Kidney epithelial cell (primary cell): ENCODE measurements at regions not wholly inside any gene's neighbourhood (a gene's known extent, or its start where the extent isn't known, plus 50 kb on each side); places are given as distances from the start of the nearest gene placed in this dataset.
"Not testable (repeated sequence)": the region's sequence is repeated elsewhere in the genome, so short reads cannot be mapped to it uniquely, and the experiment has no call there.

Source experiments
- DNase-seq: peaks from one replicate; pipeline ENCODE4 v3.0.0-alpha.2; 2010; ENCODE audit warnings: low read depth
- H3K27me3 ChIP-seq: 2 replicates; pipeline ENCODE4 v1.6.0; 2011; ENCODE audit warnings: low read length; ENCODE audit not compliant: control insufficient read depth, insufficient read depth
- H3K36me3 ChIP-seq: 2 replicates; pipeline ENCODE4 v1.5.1; 2011; ENCODE audit warnings: low read length; ENCODE audit not compliant: control insufficient read depth, insufficient read depth
- H3K4me3 ChIP-seq: 2 replicates; pipeline ENCODE4 v1.5.1; 2011; ENCODE audit warnings: low read depth, mild to moderate bottlenecking, control low read depth, low read length
- TF ChIP-seq, protein P1 (sequence below): IDR thresholded peaks from 2 replicates; pipeline ENCODE4 v1.5.1; 2011; ENCODE audit warnings: mild to moderate bottlenecking, moderate library complexity, low read length, control low read depth, inconsistent platforms; ENCODE audit not compliant: insufficient read depth, poor library complexity, severe bottlenecking

DNA sequence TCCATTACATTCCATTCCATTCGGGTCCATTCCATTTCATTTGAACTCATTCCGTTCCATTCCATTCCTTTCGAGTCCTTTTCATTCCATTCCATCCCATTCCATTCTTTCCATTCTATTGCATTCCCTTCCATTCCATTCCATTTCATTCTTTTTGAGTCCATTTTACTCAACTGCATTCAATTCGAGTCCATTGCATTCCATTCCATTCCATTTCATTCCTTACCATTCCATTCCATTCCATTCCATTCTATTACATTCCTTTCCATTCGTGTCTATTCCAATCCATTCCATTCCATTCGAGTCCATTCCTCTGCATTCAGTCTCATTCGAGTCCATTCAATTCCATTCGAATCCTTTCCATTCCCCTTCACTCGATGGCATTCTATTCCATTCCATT, 1128.8 kb downstream of the RPIA start:
- TF ChIP-seq, protein P1, sequence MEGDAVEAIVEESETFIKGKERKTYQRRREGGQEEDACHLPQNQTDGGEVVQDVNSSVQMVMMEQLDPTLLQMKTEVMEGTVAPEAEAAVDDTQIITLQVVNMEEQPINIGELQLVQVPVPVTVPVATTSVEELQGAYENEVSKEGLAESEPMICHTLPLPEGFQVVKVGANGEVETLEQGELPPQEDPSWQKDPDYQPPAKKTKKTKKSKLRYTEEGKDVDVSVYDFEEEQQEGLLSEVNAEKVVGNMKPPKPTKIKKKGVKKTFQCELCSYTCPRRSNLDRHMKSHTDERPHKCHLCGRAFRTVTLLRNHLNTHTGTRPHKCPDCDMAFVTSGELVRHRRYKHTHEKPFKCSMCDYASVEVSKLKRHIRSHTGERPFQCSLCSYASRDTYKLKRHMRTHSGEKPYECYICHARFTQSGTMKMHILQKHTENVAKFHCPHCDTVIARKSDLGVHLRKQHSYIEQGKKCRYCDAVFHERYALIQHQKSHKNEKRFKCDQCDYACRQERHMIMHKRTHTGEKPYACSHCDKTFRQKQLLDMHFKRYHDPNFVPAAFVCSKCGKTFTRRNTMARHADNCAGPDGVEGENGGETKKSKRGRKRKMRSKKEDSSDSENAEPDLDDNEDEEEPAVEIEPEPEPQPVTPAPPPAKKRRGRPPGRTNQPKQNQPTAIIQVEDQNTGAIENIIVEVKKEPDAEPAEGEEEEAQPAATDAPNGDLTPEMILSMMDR: no peak
- Histone ChIP-seq H3K27me3 (no peaks in the 10 kb centered on the region), H3K36me3 (no peaks in the 10 kb centered on the region)

GRCh38 chr2:89821455-89821945, 1130.0 kb downstream of the RPIA start:
- Histone ChIP-seq H3K27me3 (no peaks in the 10 kb centered on the region), H3K36me3 (no peaks in the 10 kb centered on the region), H3K4me3 (no peak overlapping the region)
- no peak for DNase-seq
- TF ChIP-seq, protein P1: no peak

More for the DNA sequence above, 1128.8 kb downstream of the RPIA start:
- H3K4me3 ChIP-seq: no peak overlapping the region
- no peak for DNase-seq

DNA sequence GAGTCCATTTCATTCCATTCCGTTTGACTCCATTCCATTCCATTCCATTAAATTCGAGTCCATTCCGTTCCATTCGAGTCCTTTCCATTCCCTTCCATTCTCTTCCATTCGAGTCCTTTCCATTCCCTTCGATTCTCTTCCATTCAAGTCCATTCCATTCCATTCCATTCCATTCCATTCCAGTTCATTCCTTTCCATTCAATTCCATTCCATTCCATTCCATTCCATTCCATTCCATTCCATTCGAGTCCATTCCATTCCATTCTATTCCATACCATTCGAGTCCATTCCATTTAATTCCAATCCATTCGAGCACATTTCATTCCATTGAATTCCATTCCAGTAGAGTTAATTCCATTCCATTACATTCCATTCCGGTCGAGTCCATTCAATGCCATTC, 1130.9 kb downstream of the RPIA start:
- not testable (repeated sequence) for H3K36me3 ChIP-seq, DNase-seq, H3K27me3 ChIP-seq, H3K4me3 ChIP-seq

DNA sequence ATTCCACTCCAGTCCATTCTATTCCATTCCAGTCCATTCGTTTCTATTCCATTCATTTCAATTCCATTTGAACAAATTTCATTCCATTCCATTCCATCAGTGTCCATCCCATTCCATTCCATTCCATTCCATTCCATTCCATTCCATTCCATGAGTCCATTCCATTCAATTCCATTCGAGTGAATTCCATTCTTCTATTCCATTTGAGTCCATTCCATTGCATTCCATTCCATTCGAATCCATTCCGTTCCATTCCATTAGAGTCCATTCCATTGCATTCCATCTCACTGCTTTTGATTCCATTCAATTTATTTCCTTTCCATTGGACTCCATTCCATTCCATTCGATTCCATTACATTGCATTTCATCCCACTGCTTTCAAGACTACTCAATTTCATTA, 1132.1 kb downstream of the RPIA start:
- H3K4me3 ChIP-seq: no peak overlapping the region
- TF ChIP-seq, protein P1: no peak
- DNase-seq: no peak
- H3K36me3 ChIP-seq: no peaks in the 10 kb centered on the region
- no peaks in the 10 kb centered on the region for H3K27me3 ChIP-seq

- H3K36me3 ChIP-seq: no peaks in the 10 kb centered on the region
- DNase-seq: no peak
- H3K27me3 ChIP-seq: no peaks in the 10 kb centered on the region
- H3K4me3 ChIP-seq: no peak overlapping the region
- TF ChIP-seq, protein P1: no peak
Measured at GRCh38 chr2:89825034-89825433, 1133.6 kb downstream of the RPIA start.

DNA sequence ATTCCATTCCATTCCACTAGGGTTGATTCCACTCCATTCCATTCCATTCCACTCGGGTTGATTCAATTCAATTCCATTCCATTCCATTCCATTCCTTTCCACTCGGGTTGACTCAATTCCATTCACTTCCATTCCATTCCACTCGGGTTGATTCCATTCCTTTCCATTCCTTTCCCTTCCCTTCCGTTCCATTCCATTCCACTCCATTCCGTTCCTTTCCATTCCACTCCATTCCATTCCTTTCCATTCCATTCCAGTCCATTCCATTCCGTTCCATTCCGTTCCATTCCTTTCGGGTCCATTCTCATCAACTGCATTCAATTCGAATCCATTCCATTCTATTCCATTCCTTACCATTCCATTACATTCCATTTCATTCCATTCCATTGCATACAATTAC, 1135.3 kb downstream of the RPIA start:
- H3K36me3 ChIP-seq, H3K27me3 ChIP-seq, DNase-seq, H3K4me3 ChIP-seq: not testable (repeated sequence)

DNA sequence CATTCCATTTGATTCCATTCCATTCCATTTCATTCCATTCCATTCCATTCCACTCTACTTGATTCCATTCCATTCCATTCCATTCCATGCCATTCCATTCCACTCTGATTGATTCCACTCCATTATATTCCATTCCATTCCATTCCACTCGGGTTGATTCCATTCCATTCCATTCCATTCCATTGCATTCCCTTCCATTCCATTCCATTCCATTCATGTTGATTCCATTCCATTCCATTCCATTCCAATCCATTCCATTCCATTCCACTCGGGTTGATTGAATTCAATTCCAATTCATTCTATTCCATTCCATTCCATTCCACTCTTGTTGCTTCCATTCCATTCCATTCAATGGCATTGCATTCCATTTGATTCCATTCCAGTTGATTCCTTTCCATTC, 1136.4 kb downstream of the RPIA start:
- H3K27me3 ChIP-seq, DNase-seq, H3K36me3 ChIP-seq, H3K4me3 ChIP-seq: not testable (repeated sequence)

- not testable (repeated sequence) for H3K27me3 ChIP-seq, DNase-seq, H3K4me3 ChIP-seq, H3K36me3 ChIP-seq
Measured at GRCh38 chr2:89828416-89828815, 1136.9 kb downstream of the RPIA start.

DNA sequence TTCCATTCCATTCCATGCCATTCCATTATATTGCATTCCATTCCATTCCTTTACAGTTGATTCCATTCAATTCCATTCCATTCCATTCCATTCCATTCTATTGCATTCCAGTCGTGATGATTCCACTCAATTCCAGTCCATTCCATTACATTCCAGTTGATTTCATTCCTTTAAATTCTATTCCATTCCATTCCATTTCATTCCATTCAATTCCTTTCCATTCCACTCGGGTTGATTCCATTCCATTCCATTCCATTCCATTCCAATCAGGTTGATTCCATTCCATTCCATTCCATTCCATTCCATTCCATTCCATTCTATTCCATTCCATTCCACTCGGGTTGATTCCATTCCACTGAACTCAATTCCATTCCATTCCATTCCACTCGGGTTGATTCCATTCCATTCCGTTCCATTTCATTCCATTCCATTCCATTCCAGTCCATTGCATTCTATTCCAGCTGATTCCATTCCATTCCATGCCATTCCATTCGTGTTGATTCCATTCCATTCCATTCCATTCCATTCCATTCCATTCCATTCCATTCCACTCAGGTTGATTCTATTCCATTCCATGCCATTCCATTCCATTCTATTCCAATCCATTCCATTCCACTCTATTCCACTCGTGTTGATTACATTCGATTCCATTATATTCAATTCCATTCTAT, 1137.6 kb downstream of the RPIA start:
- H3K27me3 ChIP-seq, H3K4me3 ChIP-seq, H3K36me3 ChIP-seq, DNase-seq: not testable (repeated sequence)
